DOHH2 (cell line): ENCODE measurements at regions not wholly inside any gene's neighbourhood (a gene's known extent, or its start where the extent isn't known, plus 50 kb on each side); places are given as distances from the start of the nearest gene placed in this dataset.

Experiments
- H3F3A ChIP-seq: fragments of 200-600 bp; sonication (generic), shearing (Covaris generic); 2 replicates; pipeline ENCODE4 v1.6.0; 2016; ENCODE audit warnings: antibody characterized with exemption, mild to moderate bottlenecking; ENCODE audit not compliant: control insufficient read depth, insufficient read depth
- H3K27ac ChIP-seq: fragments of 200-600 bp; sonication (generic); 2 replicates; pipeline ENCODE4 v1.5.1; 2014; ENCODE audit warnings: low read depth, mild to moderate bottlenecking, low read length, moderate library complexity
- H3K27me3 ChIP-seq: fragments of 200-600 bp; sonication (generic); 2 replicates; pipeline ENCODE4 v1.6.1; 2014; ENCODE audit warnings: mild to moderate bottlenecking, low read length, mixed read lengths; ENCODE audit not compliant: control insufficient read depth
- H3K36me3 ChIP-seq: fragments of 200-600 bp; sonication (generic); 2 replicates; pipeline ENCODE4 v1.6.1; 2014; ENCODE audit warnings: mild to moderate bottlenecking, low read length, moderate library complexity, mixed read lengths; ENCODE audit not compliant: control insufficient read depth
- H3K4me1 ChIP-seq: fragments of 200-600 bp; sonication (generic); 2 replicates; pipeline ENCODE4 v1.6.1; 2014; ENCODE audit warnings: mild to moderate bottlenecking, low read length, mixed read lengths; ENCODE audit not compliant: control insufficient read depth
- H3K4me2 ChIP-seq: fragments of 200-600 bp; sonication (generic); 2 replicates; pipeline ENCODE4 v1.6.0; 2014; ENCODE audit warnings: mild to moderate bottlenecking, low read length, moderate library complexity
- H3K4me3 ChIP-seq: fragments of 200-600 bp; sonication (generic); 2 replicates; pipeline ENCODE4 v1.5.1; 2014; ENCODE audit warnings: mild to moderate bottlenecking, low read length, mixed read lengths
- H3K79me2 ChIP-seq: fragments of 200-600 bp; sonication (generic); 2 replicates; pipeline ENCODE4 v1.6.1; 2014; ENCODE audit warnings: mild to moderate bottlenecking, low read length, mixed read lengths; ENCODE audit not compliant: control insufficient read depth
- H3K9me2 ChIP-seq: fragments of 200-600 bp; sonication (generic); replicated peaks from 2 replicates; pipeline ENCODE4 v1.6.1; 2014; ENCODE audit warnings: mild to moderate bottlenecking, low read length, mixed read lengths; ENCODE audit not compliant: control insufficient read depth
- H3K9me3 ChIP-seq: fragments of 200-600 bp; sonication (generic); 2 replicates; pipeline ENCODE4 v1.6.1; 2014; ENCODE audit warnings: antibody characterized with exemption, low read length, mixed read lengths; ENCODE audit not compliant: control insufficient read depth, insufficient read depth
- H4K20me1 ChIP-seq: fragments of 200-600 bp; sonication (generic); 2 replicates; pipeline ENCODE4 v1.6.0; 2014; ENCODE audit warnings: low read depth, mild to moderate bottlenecking, antibody characterized with exemption, low read length, moderate library complexity; ENCODE audit not compliant: control insufficient read depth, insufficient read depth
- EZH2phosphoT487 ChIP-seq: fragments of 200-600 bp; sonication (generic); IDR thresholded peaks from 2 replicates; pipeline ENCODE4 v1.6.1; 2017; ENCODE audit warnings: borderline replicate concordance, mild to moderate bottlenecking, antibody characterized with exemption, low read length, moderate library complexity, mixed read lengths
- TF ChIP-seq, protein P1 (sequence below): fragments of 200-600 bp; sonication (generic); IDR thresholded peaks from one replicate; pipeline ENCODE4 v1.5.1; 2014; ENCODE audit warnings: antibody characterized with exemption, mild to moderate bottlenecking, low read depth, low read length; ENCODE audit not compliant: poor library complexity, severe bottlenecking

DNA sequence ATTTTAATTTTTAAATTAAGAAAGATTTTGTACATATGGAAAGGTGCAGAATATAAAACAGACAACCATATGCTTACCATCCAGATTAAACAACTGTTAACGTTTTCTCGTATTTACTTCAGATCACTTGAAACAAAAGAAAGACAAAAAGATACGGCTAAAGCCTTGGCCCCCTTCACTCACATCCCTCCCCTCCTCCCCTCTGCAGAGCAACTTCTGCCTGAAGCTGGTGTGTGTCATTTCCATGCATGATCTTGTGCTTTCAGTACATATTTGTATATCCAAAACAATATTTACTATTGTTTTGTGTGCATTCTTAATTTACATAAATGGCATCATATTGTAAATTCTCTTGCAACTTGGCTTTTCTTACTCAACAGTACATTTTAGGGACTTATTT, 68.5 kb upstream of the ANKRD1 start:
- Histone ChIP-seq H3K9me2 (no peaks in the 10 kb centered on the region), H3K4me2 (peak overlapping the region; percentile 39), H3K27me3 (no peaks in the 10 kb centered on the region), H4K20me1 (no peaks in the 10 kb centered on the region), H3K4me1 (peaks cover 97% of the 10 kb centered on the region), H3F3A (peaks cover 11% of the 10 kb centered on the region), H3K79me2 (no peaks in the 10 kb centered on the region), H3K27ac (peak overlapping the region; percentile 91), H3K4me3 (peak overlapping the region; percentile 9; the same call in 1 of the 2 replicates), H3K9me3 (no peaks in the 10 kb centered on the region), H3K36me3 (no peaks in the 10 kb centered on the region)
- no peak for TF ChIP-seq EZH2phosphoT487
- TF ChIP-seq, protein P1, sequence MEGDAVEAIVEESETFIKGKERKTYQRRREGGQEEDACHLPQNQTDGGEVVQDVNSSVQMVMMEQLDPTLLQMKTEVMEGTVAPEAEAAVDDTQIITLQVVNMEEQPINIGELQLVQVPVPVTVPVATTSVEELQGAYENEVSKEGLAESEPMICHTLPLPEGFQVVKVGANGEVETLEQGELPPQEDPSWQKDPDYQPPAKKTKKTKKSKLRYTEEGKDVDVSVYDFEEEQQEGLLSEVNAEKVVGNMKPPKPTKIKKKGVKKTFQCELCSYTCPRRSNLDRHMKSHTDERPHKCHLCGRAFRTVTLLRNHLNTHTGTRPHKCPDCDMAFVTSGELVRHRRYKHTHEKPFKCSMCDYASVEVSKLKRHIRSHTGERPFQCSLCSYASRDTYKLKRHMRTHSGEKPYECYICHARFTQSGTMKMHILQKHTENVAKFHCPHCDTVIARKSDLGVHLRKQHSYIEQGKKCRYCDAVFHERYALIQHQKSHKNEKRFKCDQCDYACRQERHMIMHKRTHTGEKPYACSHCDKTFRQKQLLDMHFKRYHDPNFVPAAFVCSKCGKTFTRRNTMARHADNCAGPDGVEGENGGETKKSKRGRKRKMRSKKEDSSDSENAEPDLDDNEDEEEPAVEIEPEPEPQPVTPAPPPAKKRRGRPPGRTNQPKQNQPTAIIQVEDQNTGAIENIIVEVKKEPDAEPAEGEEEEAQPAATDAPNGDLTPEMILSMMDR = no peak

DNA sequence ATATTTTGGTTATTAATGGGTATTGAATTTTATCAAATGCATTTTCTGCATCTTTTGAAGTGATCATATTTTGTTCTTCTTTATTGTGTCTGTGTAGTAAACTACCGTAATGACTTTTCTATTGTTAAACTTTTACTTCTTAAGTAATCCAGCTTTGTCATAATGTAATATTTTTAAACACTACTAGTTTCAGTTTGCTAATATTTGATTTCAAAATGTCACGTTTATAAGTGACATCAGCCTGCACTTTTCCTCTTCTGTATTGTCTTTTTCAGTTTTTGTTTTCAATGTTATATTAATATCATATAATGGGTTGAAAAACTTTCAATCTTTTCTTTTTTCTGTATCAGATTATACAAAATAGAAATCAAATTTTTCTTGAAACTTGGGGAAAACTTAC, 71.6 kb upstream of the ANKRD1 start:
- no peaks in the 10 kb centered on the region for H3K27me3 ChIP-seq
- H3K4me1 ChIP-seq = peaks cover 91% of the 10 kb centered on the region
- no peaks in the 10 kb centered on the region for H3K79me2 ChIP-seq
- peak overlapping the region; percentile 57 for H3K4me2 ChIP-seq
- peaks cover 4% of the 10 kb centered on the region; the same call in 1 of the 2 replicates for H3F3A ChIP-seq
- no peaks in the 10 kb centered on the region for H4K20me1 ChIP-seq
- peak overlapping the region; percentile 79 for H3K27ac ChIP-seq
- H3K4me3 ChIP-seq = peak overlapping the region; percentile 14; the same call in 1 of the 2 replicates
- TF ChIP-seq, protein P1 = no peak
- TF ChIP-seq EZH2phosphoT487 = no peak
- no peaks in the 10 kb centered on the region for H3K36me3 ChIP-seq
- H3K9me3 ChIP-seq = no peaks in the 10 kb centered on the region
- H3K9me2 ChIP-seq = no peaks in the 10 kb centered on the region

DNA sequence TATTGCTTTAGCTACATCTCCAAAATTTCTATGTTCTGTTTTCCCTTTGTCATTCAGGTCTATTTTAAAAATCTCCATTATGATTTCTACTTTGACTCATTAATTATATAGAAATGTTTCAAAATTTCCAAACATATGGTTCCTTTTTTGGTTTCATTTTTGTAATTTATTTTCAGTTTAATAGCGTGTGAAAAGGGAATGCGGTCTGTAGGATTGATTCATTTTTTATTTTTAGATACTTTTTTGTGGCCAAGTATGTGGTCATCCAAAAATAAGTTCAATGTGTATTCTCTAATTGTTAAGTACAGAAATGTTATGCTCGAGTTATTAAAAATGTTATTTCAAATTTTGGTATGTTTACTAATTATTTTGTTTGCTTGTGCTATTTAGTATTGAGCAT, 72.5 kb upstream of the ANKRD1 start:
- peaks cover 4% of the 10 kb centered on the region; the same call in 1 of the 2 replicates for H3F3A ChIP-seq
- no peaks in the 10 kb centered on the region for H3K9me2 ChIP-seq
- H4K20me1 ChIP-seq = no peaks in the 10 kb centered on the region
- H3K27me3 ChIP-seq = no peaks in the 10 kb centered on the region
- peak overlapping the region; percentile 57 for H3K4me2 ChIP-seq
- H3K4me1 ChIP-seq = peaks cover 91% of the 10 kb centered on the region
- H3K9me3 ChIP-seq = no peaks in the 10 kb centered on the region
- TF ChIP-seq, protein P1 = no peak
- no peak for TF ChIP-seq EZH2phosphoT487
- no peaks in the 10 kb centered on the region for H3K36me3 ChIP-seq
- H3K79me2 ChIP-seq = no peaks in the 10 kb centered on the region
- peak overlapping the region; percentile 42 for H3K4me3 ChIP-seq
- H3K27ac ChIP-seq = peak overlapping the region; percentile 79

DNA sequence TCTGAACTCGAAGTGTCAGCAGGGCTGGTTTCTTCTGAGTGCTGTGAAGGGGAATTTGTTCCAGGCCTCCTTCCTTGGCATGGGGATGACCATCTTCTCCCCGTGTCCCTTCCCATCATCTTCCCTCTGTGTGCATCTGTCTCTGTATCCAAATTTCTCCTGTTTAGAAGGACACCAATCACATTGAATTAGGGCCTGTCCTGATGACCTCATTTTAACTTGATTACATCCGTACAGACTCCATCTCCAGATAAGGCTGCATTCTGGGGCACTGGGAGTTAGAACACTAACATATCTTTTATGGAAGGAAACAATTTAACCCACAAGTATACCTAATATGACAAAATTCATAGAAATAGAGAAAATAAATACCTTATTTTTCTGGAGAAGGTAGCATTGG, 76.8 kb upstream of the ANKRD1 start:
- TF ChIP-seq, protein P1 = no peak
- no peak for TF ChIP-seq EZH2phosphoT487
- Histone ChIP-seq H3F3A (peaks cover 4% of the 10 kb centered on the region; the same call in 1 of the 2 replicates), H3K4me3 (no peak overlapping the region), H3K36me3 (no peaks in the 10 kb centered on the region), H3K9me3 (no peaks in the 10 kb centered on the region), H3K4me2 (peak overlapping the region; percentile 38; the same call in 1 of the 2 replicates), H3K4me1 (peaks cover 70% of the 10 kb centered on the region), H3K27ac (no peak overlapping the region), H3K79me2 (no peaks in the 10 kb centered on the region), H4K20me1 (no peaks in the 10 kb centered on the region), H3K9me2 (no peaks in the 10 kb centered on the region), H3K27me3 (no peaks in the 10 kb centered on the region)
